SHP77 (cell line): ENCODE measurements at regions not wholly inside any gene's neighbourhood (a gene's known extent, or its start where the extent isn't known, plus 50 kb on each side); places are given as distances from the start of the nearest gene placed in this dataset.

Source experiments
- DNase-seq, 2 experiments: peaks; one replicate each; lab custom pipeline; 2025; lab: John Stamatoyannopoulos, UW

DNA sequence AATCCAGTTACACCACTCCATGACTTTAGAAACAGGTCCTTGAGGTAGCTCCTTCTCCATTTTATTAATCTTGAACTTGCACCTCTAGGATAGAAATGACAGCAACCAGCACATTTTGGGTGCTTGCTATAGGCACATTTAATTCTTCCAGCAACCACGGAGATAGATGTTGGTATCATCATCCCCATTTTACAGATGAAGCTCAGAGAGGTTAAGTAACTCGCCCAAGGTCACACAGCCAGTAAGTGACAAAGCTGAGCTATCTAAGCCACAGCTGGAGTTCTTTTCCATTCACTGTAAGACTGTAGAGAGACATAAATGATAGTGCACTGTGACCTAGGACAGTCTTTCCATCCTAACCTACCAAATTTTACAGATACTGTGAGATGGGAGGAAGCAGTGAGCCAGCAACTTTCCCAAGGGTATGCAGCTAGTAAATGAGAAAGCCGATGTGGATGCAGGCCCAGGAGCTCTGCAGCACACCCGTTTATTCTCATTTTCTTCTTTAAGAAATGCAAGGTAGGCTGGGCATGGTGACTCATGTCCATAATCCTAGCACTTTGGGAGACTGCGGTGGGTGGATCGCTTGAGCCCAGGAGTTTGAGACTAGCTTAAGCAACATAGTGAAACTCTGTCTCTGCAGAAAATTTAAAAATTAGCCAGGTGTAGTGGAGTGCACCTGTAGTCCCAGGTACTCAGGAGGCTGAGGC is 103.2 kb downstream of the TBX5 start:
- no peak for DNase-seq

DNA sequence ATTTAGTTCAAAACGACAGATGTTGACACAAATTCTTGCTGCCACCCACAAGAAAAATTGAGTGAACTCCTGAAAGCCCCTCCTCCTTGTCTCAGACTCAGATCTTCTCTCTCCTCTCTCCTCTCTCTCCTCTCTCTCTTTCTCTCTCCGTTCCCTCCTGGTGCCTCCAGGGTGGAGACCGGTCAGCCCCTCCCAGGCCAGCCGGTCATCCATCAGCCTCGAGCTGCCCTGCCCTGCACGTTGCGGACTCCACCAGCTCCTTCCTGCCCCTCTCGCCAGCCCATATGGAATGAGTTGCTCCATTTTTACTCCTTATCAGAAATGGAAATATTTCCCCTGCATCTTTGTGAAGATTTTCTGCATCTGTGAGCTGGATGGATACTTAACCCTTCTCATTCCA is 103.8 kb downstream of the TBX5 start:
- no peak for DNase-seq

DNA sequence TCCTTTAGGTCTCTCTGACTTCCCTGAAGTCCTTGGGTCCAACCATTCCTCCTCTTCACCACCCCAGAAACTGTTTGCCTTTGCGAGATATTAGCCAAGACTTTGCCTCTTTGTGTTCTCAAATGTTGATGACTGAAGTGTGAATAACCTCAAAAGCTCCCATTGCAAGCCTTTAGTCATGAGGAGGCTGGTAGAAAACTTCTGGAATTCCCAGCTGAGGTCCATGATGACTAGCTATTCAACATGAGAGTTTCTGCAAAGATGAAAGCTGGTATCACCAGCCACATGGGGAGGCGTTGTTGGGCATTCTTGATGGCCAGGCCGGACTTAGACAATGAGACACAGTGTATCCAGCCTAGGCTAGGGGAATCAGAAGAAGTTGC is 111.7 kb downstream of the TBX5 start:
- no peak for DNase-seq

DNA sequence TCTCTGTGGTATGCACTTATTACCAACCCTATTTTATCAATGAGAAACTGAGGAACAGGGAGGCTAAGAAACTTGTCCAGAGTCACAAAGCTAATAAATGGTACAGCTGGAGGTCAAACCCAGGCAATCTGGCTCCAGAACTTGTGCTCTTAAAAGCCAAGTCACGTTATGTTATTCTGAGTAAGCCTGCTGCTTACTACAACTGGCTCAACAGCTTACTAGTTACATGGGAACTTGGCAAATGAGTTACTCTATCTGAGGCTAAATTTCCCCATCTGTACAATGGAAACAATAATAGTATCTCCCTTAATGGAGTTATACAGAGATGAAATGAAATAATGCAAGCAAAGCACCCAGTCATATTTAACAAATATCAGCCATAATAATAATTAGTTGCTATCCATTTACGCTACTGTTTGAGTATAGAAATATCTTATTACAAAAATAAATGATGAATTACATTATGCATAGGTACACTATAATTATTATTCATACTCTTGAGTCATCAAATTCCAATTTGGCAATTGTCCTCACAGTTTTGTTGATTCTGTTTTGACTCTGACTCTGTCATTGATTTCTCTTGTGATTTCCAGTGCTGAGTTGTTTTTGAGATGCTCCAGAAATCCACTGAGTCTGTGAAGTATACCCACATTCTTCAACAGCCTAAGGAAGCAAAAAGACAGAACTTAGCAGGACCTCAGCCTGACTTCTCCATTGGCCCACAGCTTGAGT is 112.2 kb downstream of the TBX5 start:
- no peak for DNase-seq

DNA sequence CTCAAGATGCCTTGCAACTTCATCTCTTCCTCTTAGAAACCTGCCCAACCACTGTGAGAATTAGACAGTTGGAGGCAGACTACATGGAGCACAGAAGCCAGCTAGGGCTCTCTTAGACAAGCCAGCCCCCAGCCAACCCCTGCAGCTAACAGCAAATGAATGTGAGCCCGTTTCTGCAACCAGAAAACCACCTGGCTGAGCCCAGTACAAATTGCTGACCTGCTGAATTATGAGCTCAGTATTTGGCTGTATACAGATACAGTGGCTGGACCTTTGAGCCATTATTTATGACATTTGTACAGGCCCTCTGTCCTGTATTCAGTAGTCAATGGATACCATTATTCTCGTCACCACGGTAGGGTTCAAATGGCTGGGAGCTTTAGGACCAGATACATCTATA is 112.9 kb downstream of the TBX5 start:
- DNase-seq, result no peak

DNA sequence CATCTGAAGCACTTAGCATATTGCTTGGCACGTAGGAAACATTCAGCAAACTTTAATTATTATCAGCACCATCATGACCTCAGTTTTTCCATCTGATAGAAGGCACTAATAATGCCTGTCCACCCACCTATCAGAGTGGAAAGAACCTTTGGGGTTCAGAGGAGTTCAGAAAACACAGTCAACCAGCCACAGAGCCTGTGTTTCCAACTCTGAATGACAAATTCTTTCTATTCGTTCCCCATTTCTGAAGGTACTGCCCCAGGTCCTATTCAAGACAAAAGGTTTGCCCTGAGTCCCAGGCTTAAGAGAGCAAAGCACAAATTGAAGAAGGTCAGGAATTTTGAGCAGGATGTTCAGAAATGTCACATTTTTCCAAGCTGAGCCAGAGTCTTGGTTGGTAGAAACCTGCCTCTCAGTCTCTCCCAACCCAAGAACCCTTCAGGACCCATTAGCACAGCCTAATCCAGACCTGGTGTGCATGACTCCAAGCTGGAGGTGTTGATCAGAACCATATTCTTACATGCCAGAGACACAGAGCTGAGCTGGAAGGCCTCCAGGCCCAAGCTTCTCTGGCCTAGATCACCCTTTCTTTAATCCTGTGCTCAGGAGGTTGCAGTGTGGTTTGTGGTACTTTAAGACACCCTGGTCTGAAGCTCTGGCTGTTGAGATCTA is 114.4 kb downstream of the TBX5 start:
- no peak for DNase-seq

DNA sequence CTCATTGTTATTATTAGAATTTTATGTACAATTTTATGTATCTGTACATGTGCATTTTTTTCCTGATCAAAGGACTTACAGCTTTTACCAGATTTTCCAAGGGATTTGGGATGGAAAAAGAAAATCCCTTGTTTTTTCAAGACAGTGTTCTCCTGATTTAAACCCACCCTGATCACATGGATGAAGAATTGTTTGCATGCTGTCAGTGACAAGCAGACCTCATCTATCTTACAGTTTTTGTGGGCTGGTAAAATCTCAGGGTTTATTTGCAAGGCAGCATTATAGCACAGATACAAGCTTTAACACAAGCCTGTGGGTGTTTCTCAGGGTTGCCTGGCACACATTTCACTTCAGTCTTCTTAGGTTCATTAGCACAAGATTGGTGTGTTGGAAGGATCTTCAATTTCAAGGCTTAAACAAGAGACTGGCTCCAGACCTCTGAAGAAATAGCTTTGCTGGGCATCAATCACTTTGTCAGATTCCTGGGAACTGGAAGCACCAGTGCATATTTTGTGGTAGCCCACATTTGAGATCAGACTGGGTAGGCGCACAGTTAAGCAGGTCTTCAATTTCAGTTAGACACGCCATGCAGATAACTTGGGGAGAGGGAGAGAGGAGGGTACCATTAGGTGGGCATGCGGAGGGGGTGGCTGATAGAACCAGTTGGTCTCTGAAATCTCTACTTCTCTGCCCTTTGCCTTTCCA is 118.0 kb downstream of the TBX5 start:
- no peak for DNase-seq

DNA sequence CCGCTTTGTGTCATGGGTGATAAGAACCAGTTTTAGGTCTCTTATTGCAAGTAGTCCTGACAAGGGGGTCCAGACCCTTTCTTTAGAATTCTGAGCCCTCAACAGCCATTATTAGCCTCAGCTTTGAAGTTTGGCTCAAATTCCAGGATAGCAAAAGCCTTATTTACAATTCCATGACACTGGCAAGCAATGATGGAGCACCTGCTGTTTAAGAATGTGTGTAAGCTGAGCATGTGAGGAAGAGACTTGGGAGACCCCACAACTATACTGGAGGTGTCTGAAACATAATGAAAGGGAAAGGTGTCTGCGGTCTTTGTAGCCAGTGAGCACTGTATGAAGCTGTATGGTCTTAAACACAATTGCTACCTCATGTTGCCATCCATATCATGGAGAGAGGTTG is 119.8 kb downstream of the TBX5 start:
- no peak for DNase-seq

DNA sequence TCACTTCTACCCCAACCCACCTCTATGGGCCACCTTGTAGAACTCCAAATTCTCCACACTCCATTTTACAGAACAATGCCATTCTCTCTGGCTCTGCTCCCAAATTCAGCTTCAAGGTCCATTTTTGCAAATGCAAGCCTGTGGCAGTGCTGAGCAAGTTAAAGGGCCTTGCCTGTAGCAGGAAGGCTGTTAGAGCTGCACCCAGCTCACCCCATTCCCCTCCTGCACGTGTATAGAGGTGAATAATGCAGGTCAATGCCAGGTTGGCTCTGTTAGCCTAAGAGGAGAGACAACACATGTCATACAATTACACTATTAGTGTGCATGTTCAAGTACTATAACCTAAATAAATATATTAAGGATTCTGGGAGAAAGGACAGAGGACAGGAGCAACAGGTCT is 120.4 kb downstream of the TBX5 start:
- DNase-seq, result no peak

DNA sequence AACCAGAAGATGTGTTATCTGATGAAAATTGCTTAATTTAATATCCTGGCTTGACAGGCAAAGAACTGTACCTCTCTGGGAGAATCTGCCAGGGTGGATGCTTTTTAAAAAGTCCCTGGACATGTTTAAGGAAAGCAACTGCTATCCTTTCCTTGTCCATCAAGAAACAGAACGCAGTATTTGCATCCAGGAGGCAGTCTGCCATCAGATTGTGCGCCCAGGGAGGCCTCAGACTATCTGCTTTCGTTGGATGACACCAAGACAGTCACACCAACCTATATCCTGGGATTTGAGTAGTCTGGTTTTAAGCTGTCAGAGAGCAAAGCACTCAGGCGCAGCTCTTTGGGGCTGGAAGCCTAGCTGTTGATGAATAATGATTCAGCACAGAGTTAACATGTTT is 121.9 kb downstream of the TBX5 start:
- DNase-seq, result no peak

DNA sequence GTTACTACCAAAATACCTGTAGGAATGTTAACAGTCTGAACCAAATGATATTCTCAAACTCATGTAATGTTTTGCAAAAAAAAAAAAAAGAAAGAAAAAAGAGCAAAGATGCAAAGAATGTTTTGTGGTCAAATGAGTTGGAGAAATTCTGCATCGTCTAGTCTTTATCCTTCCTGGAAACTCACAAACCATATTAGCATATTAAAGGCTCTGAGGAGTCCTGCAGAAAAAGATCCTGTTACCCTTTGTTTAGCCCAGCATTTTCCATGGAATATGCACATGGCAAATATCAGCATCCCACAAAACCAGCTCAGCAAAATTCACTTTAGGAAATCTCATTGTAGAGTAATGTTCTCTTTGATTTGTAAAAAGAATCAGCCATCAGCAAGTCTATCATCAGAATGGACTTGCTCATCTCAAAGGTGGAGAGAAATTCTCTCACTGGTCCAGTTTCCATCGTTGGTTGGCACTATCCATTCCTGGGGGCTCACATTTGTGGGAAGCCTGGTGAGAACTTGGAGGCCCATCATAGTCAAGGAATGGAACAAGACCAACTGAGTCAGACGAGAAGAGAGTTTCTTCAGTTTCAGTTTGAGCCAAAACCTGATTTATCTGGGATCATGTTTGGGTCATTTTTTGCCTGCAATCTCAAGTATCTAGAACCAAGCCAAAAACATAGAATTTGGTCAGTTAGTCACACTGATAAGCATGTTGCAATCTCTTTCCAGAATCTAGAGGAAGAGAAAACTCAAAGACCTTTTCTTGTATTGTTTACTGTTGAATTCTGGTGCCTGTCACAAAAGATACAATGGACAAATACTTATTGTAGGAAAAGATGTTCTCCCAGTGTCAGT is 129.8 kb downstream of the TBX5 start:
- no peak for DNase-seq

DNA sequence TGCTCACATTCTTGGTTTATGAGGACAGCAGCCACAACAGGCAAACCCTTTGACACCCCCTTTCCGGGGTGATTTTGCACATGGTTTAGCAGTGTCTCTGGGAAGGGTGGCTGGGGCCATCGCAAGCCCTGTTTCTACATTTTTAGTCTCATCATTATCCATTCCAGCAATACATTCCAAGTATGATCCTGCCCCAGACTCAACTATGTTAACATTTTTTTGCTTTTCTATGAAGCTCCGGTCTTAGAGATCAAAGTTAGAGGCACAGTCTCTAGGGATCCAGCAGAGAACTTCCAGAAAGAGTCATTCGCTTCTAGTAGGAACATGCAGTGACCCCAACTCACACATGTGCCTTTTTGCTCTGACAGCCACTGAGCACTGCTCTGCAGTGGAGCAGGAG is 130.9 kb downstream of the TBX5 start:
- no peak for DNase-seq

DNA sequence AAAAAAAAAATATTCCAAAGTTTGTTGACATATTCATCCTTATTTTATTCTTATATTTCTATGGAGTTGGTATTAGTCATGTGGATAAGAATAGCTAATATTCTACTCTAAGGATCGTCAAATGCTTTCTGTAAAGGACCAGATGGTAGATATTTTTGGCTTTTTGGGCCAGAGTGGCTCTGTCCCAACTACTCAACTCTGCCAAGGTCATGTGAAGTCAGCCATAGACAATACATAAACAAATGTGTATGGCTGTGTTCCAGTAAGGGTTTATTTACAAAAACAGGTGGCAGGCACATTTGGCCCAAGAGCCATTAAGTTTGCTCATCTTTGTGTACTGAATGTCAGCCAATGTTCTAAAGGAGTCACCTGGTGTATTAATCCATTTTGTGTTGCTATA is 131.8 kb downstream of the TBX5 start:
- DNase-seq, result no peak

DNA sequence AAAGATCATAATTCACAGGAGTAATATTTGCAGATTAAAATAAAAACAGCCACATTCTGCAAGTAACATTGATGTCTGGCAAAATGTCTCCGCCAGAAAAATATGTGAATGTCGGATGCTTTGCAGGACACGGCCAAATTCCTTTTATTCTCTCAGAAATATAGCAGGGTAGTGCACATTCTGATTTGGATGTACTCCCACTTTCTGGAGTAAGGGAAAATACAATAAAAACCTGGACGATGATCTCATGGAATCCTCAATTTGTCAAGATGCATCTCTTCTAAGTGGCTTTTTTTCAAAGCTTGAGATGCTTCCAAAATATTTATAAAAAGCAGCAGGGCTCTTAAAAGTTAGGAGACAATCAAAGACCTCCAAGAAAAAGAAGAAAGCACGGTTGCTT is 133.3 kb downstream of the TBX5 start:
- no peak for DNase-seq

DNA sequence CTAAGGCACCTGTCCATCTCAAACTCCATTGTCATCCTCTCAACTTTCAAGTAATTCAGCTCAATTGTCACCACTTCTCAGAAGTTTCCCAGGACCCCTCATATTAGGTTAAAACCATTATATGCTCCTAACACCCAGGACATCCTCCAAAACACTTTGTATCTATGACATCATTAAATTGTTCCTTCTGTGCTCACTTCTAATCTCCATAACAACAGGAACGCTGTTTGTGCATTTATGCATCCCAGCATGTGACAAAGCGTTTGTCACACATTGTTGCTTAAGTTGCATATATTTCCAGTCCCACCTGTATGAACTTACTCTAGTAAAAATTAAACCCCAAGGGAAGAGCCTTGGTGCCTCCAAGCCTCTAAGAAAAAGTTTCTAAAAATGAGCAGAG is 133.9 kb downstream of the TBX5 start:
- no peak for DNase-seq

DNA sequence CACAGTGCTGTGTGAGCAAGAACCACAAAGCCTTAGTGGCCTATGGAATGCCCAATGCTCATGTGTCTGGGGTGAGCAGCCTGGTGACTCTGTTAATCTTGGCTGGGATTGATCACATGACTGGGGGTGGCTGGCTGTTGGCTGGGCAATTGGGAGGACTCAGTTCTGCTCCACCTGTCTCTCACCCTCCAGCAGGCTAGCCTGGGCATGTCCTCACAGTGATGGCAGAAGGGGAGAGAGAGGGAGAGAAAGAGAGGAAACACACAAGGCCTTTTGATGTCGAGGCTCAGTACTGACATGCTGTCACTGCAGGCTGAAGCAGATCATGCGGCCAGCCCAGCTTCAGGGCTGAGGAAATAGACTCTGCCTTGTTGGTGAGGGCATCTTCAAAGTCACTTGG is 136.8 kb downstream of the TBX5 start:
- DNase-seq, result peak in 1 of 2 experiments; percentile 10

DNA sequence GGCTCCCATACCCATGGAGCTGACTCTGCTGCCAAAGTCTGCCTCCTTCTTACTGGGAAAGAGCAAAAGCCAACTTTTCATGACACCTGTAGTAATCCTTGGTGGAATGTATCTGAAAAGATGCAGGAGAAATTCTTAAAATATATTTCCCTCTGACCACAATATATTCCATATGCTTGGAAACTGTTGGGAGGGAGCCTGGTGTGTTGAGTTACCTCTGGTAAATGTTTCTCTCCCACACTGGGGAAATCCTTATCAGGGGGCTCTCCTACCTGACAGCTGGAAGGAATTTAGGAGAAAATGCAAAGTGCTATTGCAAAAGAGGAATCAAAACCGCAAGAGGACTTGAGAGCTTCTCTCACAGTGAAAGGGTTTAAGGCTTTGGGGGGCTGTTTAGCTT is 139.4 kb downstream of the TBX5 start:
- no peak for DNase-seq

DNA sequence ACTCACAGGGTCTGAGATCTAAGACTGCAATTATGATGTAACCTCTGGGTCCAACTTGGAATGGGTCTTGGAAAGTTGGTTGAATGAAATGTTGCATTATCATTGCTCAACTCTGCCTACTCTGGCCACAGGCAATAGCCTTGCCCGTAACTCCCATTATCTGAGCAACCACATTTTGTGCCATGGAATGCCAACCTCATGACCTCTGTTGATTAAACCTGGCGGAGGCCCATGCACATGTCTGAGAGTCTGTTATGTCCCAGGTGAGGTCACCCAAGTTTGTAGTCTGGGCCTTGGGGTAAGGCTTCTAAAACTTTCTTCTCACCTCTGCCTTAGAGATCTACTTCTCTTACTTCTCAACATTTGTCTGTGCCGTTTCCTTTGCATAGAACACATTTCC is 140.9 kb downstream of the TBX5 start:
- DNase-seq, result no peak

DNA sequence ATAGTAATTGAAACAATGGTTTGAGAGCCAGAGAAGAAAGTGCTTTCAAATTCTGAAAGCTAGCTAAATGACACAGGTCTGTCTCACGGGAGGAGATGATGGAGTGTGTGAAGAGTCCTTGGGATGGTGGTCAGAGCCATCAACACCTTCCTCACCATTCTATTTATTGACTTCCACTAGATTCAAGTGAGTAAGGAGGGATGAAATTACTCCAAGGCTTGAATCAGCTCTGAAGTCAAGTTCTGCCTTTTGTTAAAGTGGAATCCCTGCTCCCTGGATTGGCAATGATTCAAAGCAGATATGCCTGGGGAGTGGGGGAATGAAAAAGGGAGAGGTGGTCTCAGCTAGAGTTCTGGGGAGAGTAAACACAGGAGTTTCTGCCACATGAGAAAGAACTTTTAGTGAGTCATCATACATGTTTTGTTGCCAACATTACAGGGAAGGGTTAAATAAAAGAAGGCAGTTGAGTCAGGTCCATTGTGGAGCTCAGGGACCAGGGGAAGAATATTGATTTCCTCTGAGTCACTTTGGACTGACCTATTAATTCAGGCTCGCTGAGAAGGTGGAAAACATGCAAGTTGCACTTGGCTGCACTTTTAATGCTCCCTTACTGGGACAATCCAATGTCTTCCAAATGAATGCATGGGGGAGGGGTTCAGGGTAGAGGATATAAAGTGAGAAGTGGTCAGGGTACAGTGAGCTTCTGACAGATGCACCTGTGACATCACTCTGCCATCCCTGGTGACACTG is 142.7 kb downstream of the TBX5 start:
- no peak for DNase-seq

DNA sequence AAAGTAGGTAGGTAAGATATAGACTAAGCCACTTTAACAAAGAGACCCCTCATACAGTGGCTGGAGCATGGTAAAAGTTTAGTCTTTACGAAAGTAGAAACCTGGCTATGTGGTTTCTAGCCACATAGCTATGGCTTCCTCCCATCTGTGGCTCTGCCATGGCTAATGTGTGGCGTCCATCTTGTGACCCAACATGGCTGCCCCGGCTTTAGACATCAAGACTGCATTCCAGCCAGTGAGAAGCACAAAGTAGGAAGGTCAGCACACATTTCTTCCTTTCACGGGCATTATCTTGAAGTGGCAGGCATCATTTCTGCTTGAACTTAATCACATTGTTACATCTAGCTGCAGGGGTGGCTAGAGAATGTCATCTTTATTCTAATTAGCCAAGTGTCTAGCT is 148.3 kb downstream of the TBX5 start:
- DNase-seq, result no peak

DNA sequence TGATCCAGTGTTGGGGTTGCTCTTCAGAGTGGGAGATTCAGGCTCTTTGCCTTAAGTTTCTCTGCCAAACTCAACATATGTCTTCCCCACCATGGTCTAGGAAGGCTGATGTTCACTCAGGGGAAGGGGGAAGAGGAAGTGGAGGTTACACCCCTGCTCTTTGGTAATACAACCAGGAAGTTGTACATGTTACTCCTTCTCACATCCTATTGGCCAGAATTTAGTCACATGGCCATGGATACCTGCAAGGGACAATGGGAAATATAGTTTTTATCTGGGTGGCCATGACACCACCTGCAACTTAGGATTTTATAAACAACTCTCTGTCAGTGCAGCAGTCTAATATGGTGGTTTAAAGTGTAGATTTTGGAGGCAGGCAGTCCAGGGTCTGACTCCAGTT is 150.9 kb downstream of the TBX5 start:
- DNase-seq, result no peak
